GM10266 (cell line): ENCODE measurements at regions not wholly inside any gene's neighbourhood (a gene's known extent, or its start where the extent isn't known, plus 50 kb on each side); places are given as distances from the start of the nearest gene placed in this dataset.
A peak's percentile ranks its signal among the peaks of the same experiment; 100 is the strongest.

ENCODE experiments used
- DNase-seq: peaks from one replicate; pipeline ENCODE4 v3.0.0; 2012; ENCODE audit errors: extremely low spot score
- TF ChIP-seq, protein P1 (sequence below): IDR thresholded peaks from 2 replicates; pipeline ENCODE4 v1.5.1; 2012; ENCODE audit warnings: mild to moderate bottlenecking, low read depth; ENCODE audit not compliant: control insufficient read depth, insufficient read depth; ENCODE audit errors: missing control alignments

DNA sequence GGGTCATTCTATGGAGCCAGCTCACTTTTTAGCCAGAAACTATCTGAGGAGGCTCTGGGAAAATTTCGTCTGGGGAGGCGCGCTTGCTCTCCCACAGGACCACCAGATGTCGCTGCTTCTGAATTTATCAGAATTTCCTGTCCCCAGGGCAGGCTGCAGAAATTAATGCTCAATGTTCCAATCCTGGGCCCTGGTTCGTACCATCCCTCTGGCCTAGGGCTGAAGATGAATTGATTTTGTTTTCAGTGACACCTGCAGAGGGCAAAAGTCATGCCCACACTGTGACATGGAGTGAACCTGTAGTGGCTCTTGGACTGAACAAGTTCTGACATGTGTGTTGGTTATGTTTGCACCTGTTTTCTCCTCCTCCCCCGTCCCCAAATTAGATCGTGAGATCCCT lies 482.6 kb downstream of the NPIPA7 start:
- TF ChIP-seq, protein P1, sequence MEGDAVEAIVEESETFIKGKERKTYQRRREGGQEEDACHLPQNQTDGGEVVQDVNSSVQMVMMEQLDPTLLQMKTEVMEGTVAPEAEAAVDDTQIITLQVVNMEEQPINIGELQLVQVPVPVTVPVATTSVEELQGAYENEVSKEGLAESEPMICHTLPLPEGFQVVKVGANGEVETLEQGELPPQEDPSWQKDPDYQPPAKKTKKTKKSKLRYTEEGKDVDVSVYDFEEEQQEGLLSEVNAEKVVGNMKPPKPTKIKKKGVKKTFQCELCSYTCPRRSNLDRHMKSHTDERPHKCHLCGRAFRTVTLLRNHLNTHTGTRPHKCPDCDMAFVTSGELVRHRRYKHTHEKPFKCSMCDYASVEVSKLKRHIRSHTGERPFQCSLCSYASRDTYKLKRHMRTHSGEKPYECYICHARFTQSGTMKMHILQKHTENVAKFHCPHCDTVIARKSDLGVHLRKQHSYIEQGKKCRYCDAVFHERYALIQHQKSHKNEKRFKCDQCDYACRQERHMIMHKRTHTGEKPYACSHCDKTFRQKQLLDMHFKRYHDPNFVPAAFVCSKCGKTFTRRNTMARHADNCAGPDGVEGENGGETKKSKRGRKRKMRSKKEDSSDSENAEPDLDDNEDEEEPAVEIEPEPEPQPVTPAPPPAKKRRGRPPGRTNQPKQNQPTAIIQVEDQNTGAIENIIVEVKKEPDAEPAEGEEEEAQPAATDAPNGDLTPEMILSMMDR: peak; percentile 88

DNA sequence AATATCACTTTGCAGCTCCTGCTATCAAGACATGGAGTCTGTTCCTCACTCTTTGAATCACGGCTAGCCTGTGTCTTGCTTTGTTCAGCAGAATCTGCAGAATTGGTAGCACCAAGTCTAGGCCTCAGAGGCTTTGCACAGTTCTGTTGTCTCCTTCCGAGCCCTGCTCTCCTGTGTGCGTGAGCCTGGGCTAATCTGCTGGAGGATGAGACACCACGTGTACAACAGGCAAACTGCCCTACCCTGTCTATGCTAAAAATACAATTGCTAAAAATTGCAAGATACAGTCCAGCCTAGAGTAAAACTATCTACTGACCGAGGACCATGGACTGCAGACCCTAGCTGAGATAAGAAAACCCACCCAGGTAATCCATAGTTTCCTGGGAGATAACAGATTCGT lies 484.7 kb downstream of the NPIPA7 start:
- no peak for DNase-seq
- TF ChIP-seq, protein P1: no peak

More for the DNA sequence above, 482.6 kb downstream of the NPIPA7 start:
- peak; percentile 59 for DNase-seq

- TF ChIP-seq, protein P1: no peak
Observed at GRCh38 chr16:16864536-16864935, 485.6 kb downstream of the NPIPA7 start.

GRCh38 chr16:16865374-16865773 lies 486.4 kb downstream of the NPIPA7 start:
- TF ChIP-seq, protein P1: no peak
- no peak for DNase-seq

More at GRCh38 chr16:16864536-16864935, 485.6 kb downstream of the NPIPA7 start:
- no peak for DNase-seq

GRCh38 chr16:16867973-16868372 lies 489.0 kb downstream of the NPIPA7 start:
- DNase-seq: no peak
- TF ChIP-seq, protein P1: no peak

GRCh38 chr16:16868727-16869126 lies 489.8 kb downstream of the NPIPA7 start:
- DNase-seq: no peak
- TF ChIP-seq, protein P1: no peak

- DNase-seq: no peak
- TF ChIP-seq, protein P1: no peak
Observed at GRCh38 chr16:16869746-16870145, 490.8 kb downstream of the NPIPA7 start.
